Heart right ventricle (tissue), 16 donors: ENCODE measurements at regions not wholly inside any gene's neighbourhood (a gene's known extent, or its start where the extent isn't known, plus 50 kb on each side); places are given as distances from the start of the nearest gene placed in this dataset.

Experiments
- ATAC-seq, 8 donors: fragments of 200-7000 bp; cut with Tn5 transposase; one replicate each; pipeline ENCODE4 v1.9.1; 2020; ENCODE audit warnings: mild to moderate bottlenecking in 8 of 8, moderate library complexity in 8 of 8, moderate number of reproducible peaks in 1 of 8
- DNase-seq, 2 donors: peaks; one replicate each; pipeline ENCODE4 v3.0.0-alpha.2; 2020
- H3K27ac ChIP-seq, 10 donors: fragments of 200-600 bp; sonication (generic) in 2 of 10; one replicate each; pipeline versions ENCODE4 v1.5.0 to v1.8.0; 2020 to 2022; ENCODE audit warnings: mild to moderate bottlenecking in 3 of 10
- H3K27me3 ChIP-seq, 7 donors: fragments of 200-600 bp; one replicate each; pipeline ENCODE4 v1.8.0; 2021 to 2022; ENCODE audit warnings: mild to moderate bottlenecking in 2 of 7
- H3K36me3 ChIP-seq, 9 donors: fragments of 200-600 bp; sonication (generic) in 1 of 9; one replicate each; pipeline versions ENCODE4 v1.5.0 to v1.8.0; 2020 to 2022; ENCODE audit warnings: mild to moderate bottlenecking in 2 of 9
- H3K4me1 ChIP-seq, 9 donors: fragments of 200-600 bp; sonication (generic) in 1 of 9; one replicate each; pipeline versions ENCODE4 v1.5.0 to v1.8.0; 2020 to 2022; ENCODE audit warnings: mild to moderate bottlenecking in 4 of 9
- H3K4me3 ChIP-seq, 10 donors: fragments of 200-600 bp; sonication (generic) in 2 of 10; one replicate each; pipeline versions ENCODE4 v1.5.0 to v1.8.0; 2020 to 2022; ENCODE audit warnings: mild to moderate bottlenecking in 7 of 10, moderate library complexity in 2 of 10
- H3K9me3 ChIP-seq, 11 donors: fragments of 200-600 bp in 10 of 11; sonication (generic) in 2 of 11; one replicate each; pipeline versions ENCODE4 v1.5.0 to v1.8.0; 2013 to 2022; ENCODE audit warnings: mild to moderate bottlenecking in 2 of 11, control low read depth in 1 of 11, moderate library complexity in 1 of 11
- CTCF ChIP-seq, 9 donors: fragments of 200-600 bp; sonication (generic) in 2 of 9; IDR thresholded peaks; one replicate each; pipeline versions ENCODE4 v1.5.0 to v1.8.0; 2021 to 2022; ENCODE audit warnings: antibody characterized with exemption in 9 of 9, mild to moderate bottlenecking in 5 of 9, moderate library complexity in 1 of 9
- WGBS, 2 donors: extraction: QIAGEN DNeasy Blood & Tissue Kit; methylation state at CpG; one replicate each; pipeline ENCODE4 v1.1.7; 2013; ENCODE audit warnings: inconsistent platforms in 1 of 2; 5-methylcytosine and 5-hydroxymethylcytosine counted together
- intact Hi-C, 10 donors: fragments of 100-400 bp; cut with DNase I; formaldehyde crosslinking; loops; one replicate each; pipeline versions ENCODE4 v1.11.1 to v1.14.2; 2022
- donor health status: Arrhythmogenic right ventricular cardiomyopathy.
- donor health status: ischemic (EF 13 %, LVEDD 7.1; RV severe dilation, severe dysfunction).
- donor health status: healthy with polysubstance abuse.
- donor health status: DM: no; HTN: yes; CAD: no.
- donor health status: DM: no; HTN: no; CAD: no.
- donor health status: ischemic (EF 25% LVEDD 6.9; RV normal size, moderate dysfunction).
- donor health status: ischemic (EF 25% LVEDD 5.7; RV mildly dilated, moderate dysfunction).
- donor health status: healthy.
- donor health status: DM: yes; HTN: yes; CAD: no.
- donor health status: Ischemic cardiomyopathy.
- donor health status: ischemic (EF 35%, LVEDD 5.7; RV mildly dilated, moderate dysfunction).
- donor health status: nonischemic (EF 11% LVEDD 7.7; RV severe dilation, severe dysfunction).
- donor health status: DM: yes; HTN: yes; CAD: no.
- donor health status: PGD.
- donor health status: ischemic (EF 29% LVEDD 5.4; RV normal size, mild dysfunction).
- donor health status: nonischemic (EF 23%, LVEDD 6.1; RV moderate dilation, normal function).

- peaks cover 0 to 7% (median 0%) of the 10 kb centered on the region in 7 donors for H3K27me3 ChIP-seq
- DNase-seq (no peak), ATAC-seq (no peak)
- H3K4me3 ChIP-seq = no peak overlapping the region
- peaks cover 0 to 4% (median 0%) of the 10 kb centered on the region in 9 donors for H3K4me1 ChIP-seq
- WGBS, 2 donors = 80 to 88% methylated on average over 4 of the region's 4 CpGs
- H3K9me3 ChIP-seq = peaks cover 0 to 42% (median 8%) of the 10 kb centered on the region in 11 donors
- H3K27ac ChIP-seq = no peak overlapping the region
- no peaks in the 10 kb centered on the region for H3K36me3 ChIP-seq
- intact Hi-C loops = no loop called here
- TF ChIP-seq CTCF (IDR thresholded peaks at IDR 0.05) = no peak
Observed at GRCh38 chr4:26113339-26113940, 199.4 kb downstream of the SMIM20 start.

DNA sequence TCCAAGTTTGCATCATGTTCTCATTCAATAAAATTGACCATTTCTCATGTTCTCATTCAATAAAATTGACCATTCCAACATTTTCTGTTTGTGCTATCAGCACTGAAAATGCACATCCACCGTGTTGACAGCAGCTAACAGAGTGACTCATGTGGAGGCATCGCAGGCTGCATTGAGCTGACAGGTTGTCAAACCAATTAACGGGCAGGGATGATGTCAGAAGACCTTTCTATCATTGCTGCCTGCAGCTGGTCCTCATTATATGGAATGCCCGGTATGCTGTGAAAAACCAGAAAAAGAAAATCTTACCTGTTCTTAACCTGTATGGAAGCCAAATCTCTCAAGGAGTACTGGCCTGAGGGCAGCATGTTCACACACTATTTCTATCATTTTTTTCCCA, 202.0 kb downstream of the SMIM20 start:
- intact Hi-C loops = no loop called here
- no peak for TF ChIP-seq CTCF (IDR thresholded peaks at IDR 0.05)
- H3K27ac ChIP-seq = no peak overlapping the region
- peaks cover 0 to 7% (median 0%) of the 10 kb centered on the region in 7 donors for H3K27me3 ChIP-seq
- H3K4me1 ChIP-seq = no peaks in the 10 kb centered on the region
- 31 to 35% methylated on average over 4 of the region's 4 CpGs for WGBS, 2 donors
- DNase-seq (no peak), ATAC-seq (no peak)
- H3K4me3 ChIP-seq = no peak overlapping the region
- H3K36me3 ChIP-seq = no peaks in the 10 kb centered on the region
- H3K9me3 ChIP-seq = peaks cover 0 to 42% (median 8%) of the 10 kb centered on the region in 11 donors

- Histone ChIP-seq H3K27ac (no peak overlapping the region), H3K4me3 (no peak overlapping the region), H3K27me3 (peaks cover 0 to 7% (median 0%) of the 10 kb centered on the region in 7 donors), H3K4me1 (no peaks in the 10 kb centered on the region), H3K36me3 (no peaks in the 10 kb centered on the region), H3K9me3 (peaks cover 0 to 4% (median 0%) of the 10 kb centered on the region in 11 donors)
- WGBS, 2 donors = 88 to 91% methylated on average over 6 of the region's 6 CpGs
- intact Hi-C loops = no loop called here
- DNase-seq = no peak
- no peak for ATAC-seq
- TF ChIP-seq CTCF (IDR thresholded peaks at IDR 0.05) = no peak
Observed at GRCh38 chr4:26120098-26120825, 200.6 kb upstream of the RBPJ start.

DNA sequence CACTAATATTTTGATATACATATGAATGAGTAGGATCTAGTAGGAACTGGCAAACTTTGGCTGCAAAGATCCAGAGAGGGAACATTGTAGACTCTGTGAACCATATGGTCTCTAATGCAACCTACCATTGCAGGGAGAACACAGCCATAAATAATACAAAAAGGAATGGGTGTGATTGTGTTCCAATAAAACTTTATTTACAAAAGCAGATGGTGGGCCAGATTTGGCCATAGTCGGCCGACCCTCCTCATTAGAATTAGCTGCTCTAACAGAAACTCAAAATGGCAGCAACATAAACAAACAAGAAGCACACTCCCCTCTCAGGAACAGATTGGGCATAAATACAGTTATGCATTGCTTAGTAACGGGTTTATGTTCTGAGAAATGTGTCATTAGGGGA, 198.1 kb upstream of the RBPJ start:
- Histone ChIP-seq H3K9me3 (no peaks in the 10 kb centered on the region), H3K36me3 (no peaks in the 10 kb centered on the region), H3K4me3 (no peak overlapping the region), H3K4me1 (no peaks in the 10 kb centered on the region), H3K27me3 (no peaks in the 10 kb centered on the region), H3K27ac (no peak overlapping the region)
- no peak for TF ChIP-seq CTCF (IDR thresholded peaks at IDR 0.05)
- intact Hi-C loops = no loop called here
- DNase-seq = no peak
- ATAC-seq = no peak
- 87 to 88% methylated on average over 3 of the region's 3 CpGs for WGBS, 2 donors
